Heart left ventricle (tissue), 13 donors: ENCODE measurements at regions not wholly inside any gene's neighbourhood (a gene's known extent, or its start where the extent isn't known, plus 50 kb on each side); places are given as distances from the start of the nearest gene placed in this dataset.

Experiments used
- CTCF ChIP-seq, 12 donors: fragments of 200-600 bp; sonication (generic) in 4 of 12; IDR thresholded peaks; one replicate each; pipeline versions ENCODE4 v1.5.0 to v1.8.0; 2018 to 2022; ENCODE audit warnings: antibody characterized with exemption in 12 of 12, mild to moderate bottlenecking in 5 of 12
- POLR2A ChIP-seq, 2 donors: fragments of 450-650 bp; IDR thresholded peaks; one replicate each; pipeline ENCODE4 v1.6.1; 2017; ENCODE audit warnings: antibody characterized with exemption in 2 of 2, mild to moderate bottlenecking in 2 of 2, moderate library complexity in 2 of 2
- donor health status: ischemic (EF 13 %, LVEDD 7.1; RV severe dilation, severe dysfunction).
- donor health status: DM: no; HTN: yes; CAD: no.
- donor health status: DM: no; HTN: no; CAD: no.
- donor health status: ischemic (EF 25% LVEDD 6.9; RV normal size, moderate dysfunction).
- donor health status: ischemic (EF 25% LVEDD 5.7; RV mildly dilated, moderate dysfunction).
- donor health status: ischemic (EF 35%, LVEDD 5.7; RV mildly dilated, moderate dysfunction).
- donor health status: nonischemic (EF 11% LVEDD 7.7; RV severe dilation, severe dysfunction).
- donor health status: DM: yes; HTN: yes; CAD: no.
- donor health status: PGD.
- donor health status: ischemic (EF 29% LVEDD 5.4; RV normal size, mild dysfunction).
- donor health status: nonischemic (EF 23%, LVEDD 6.1; RV moderate dilation, normal function).

GRCh38 chr14:30507209-30507608 lies 51.7 kb upstream of the G2E3 start:
- TF ChIP-seq CTCF (IDR thresholded peaks at IDR 0.05) (no peak), POLR2A (IDR thresholded peaks at IDR 0.05) (no peak)
